HG03095 (cell line): ENCODE measurements at regions not wholly inside any gene's neighbourhood (a gene's known extent, or its start where the extent isn't known, plus 50 kb on each side); places are given as distances from the start of the nearest gene placed in this dataset.

Source experiments
- ATAC-seq: cut with Tn5 transposase; IDR thresholded peaks from one replicate; pipeline ENCODE4 v1.9.1; 2021; ENCODE audit warnings: moderate library complexity; ENCODE audit not compliant: unreplicated experiment

GRCh38 chr5:82351754-82352145, 73.6 kb upstream of the RPS23 start:
- peak; percentile 86 for ATAC-seq

GRCh38 chr5:82351297-82351696, 73.1 kb upstream of the RPS23 start:
- no peak for ATAC-seq

- no peak for ATAC-seq
These were observed 71.5 kb upstream of the RPS23 start for GRCh38 chr5:82349652-82350051.

- no peak for ATAC-seq
These were observed 70.8 kb upstream of the RPS23 start for GRCh38 chr5:82348784-82349425.

- ATAC-seq, result no peak
These were observed 69.2 kb upstream of the RPS23 start for GRCh38 chr5:82347201-82347865.

- no peak for ATAC-seq
These were observed 68.4 kb upstream of the RPS23 start for GRCh38 chr5:82346399-82347165.

GRCh38 chr5:82345108-82345507, 67.0 kb upstream of the RPS23 start:
- ATAC-seq, result no peak

GRCh38 chr5:82341325-82341724, 63.2 kb upstream of the RPS23 start:
- ATAC-seq, result no peak

- no peak for ATAC-seq
These were observed 62.6 kb upstream of the RPS23 start for GRCh38 chr5:82340799-82341198.

GRCh38 chr5:82339792-82340191, 61.6 kb upstream of the RPS23 start:
- ATAC-seq, result no peak

GRCh38 chr5:82338771-82339373, 60.7 kb upstream of the RPS23 start:
- ATAC-seq, result no peak

- ATAC-seq, result no peak
These were observed 58.8 kb upstream of the RPS23 start for GRCh38 chr5:82336959-82337351.

- no peak for ATAC-seq
These were observed 58.2 kb upstream of the RPS23 start for GRCh38 chr5:82336226-82336958.

GRCh38 chr5:82335806-82336205, 57.7 kb upstream of the RPS23 start:
- no peak for ATAC-seq

- ATAC-seq, result no peak
These were observed 56.7 kb upstream of the RPS23 start for GRCh38 chr5:82334856-82335255.

GRCh38 chr5:82334085-82334692, 56.0 kb upstream of the RPS23 start:
- no peak for ATAC-seq

- ATAC-seq, result no peak
These were observed 54.9 kb upstream of the RPS23 start for GRCh38 chr5:82332886-82333615.

GRCh38 chr5:82332064-82332855, 54.1 kb upstream of the RPS23 start:
- no peak for ATAC-seq

GRCh38 chr5:82331557-82331956, 53.4 kb upstream of the RPS23 start:
- ATAC-seq, result no peak
